Activated CD4-positive, alpha-beta T cell treated with anti-CD3 and anti-CD28 coated beads for 36 hours (primary cell): ENCODE measurements at regions not wholly inside any gene's neighbourhood (a gene's known extent, or its start where the extent isn't known, plus 50 kb on each side); places are given as distances from the start of the nearest gene placed in this dataset.

Experiments
- ATAC-seq: fragments of 200-7000 bp; cut with Tn5 transposase; one replicate; pipeline ENCODE4 v1.10.0; 2021; ENCODE audit warnings: mild to moderate bottlenecking, moderate library complexity
- CTCF ChIA-PET: fragments of 350-600 bp; sonication (Branson Sonifier 250); formaldehyde crosslinking; loops from one replicate; lab custom pipeline; 2021; ENCODE audit warnings: antibody characterized with exemption; lab: Charles Lee
- POLR2A ChIA-PET: fragments of 350-600 bp; sonication (Branson Sonifier 250); formaldehyde crosslinking; loops from one replicate; lab custom pipeline; 2021; ENCODE audit warnings: antibody characterized with exemption, inconsistent platforms; lab: Charles Lee
- DNase-seq: peaks from one replicate; pipeline ENCODE4 v3.0.0-alpha.2; 2020
- H3K27ac Mint-ChIP-seq: one replicate; pipeline ENCODE4 v1.8.0; 2021; ENCODE audit warnings: mixed read lengths
- H3K27me3 Mint-ChIP-seq: one replicate; pipeline ENCODE4 v1.8.0; 2021; ENCODE audit warnings: mixed read lengths
- H3K36me3 Mint-ChIP-seq: one replicate; pipeline ENCODE4 v1.8.0; 2021; ENCODE audit warnings: low read depth, mixed read lengths
- H3K4me1 Mint-ChIP-seq: one replicate; pipeline ENCODE4 v1.8.0; 2021; ENCODE audit warnings: mixed read lengths
- H3K4me3 Mint-ChIP-seq: one replicate; pipeline ENCODE4 v1.8.0; 2021; ENCODE audit warnings: mild to moderate bottlenecking, moderate library complexity, mixed read lengths
- H3K9me3 Mint-ChIP-seq: one replicate; pipeline ENCODE4 v1.8.0; 2021; ENCODE audit warnings: low read depth, mixed read lengths
- intact Hi-C, 2 experiments: fragments of 100-400 bp; cut with DNase I in 1 of 2; cut with micrococcal nuclease in 1 of 2; formaldehyde crosslinking; loops; one replicate each; pipeline versions ENCODE4 v1.14.2 to v1.15.1; 2022 to 2024; cut with DNase I, micrococcal nuclease

GRCh38 chr22:49574205-49574880 lies 253.3 kb downstream of the BRD1 start:
- no peak overlapping the region for H3K4me3 Mint-ChIP-seq
- ATAC-seq (no peak), DNase-seq (no peak)
- peaks cover 1% of the 10 kb centered on the region for H3K9me3 Mint-ChIP-seq
- no peaks in the 10 kb centered on the region for H3K4me1 Mint-ChIP-seq
- ChIA-PET CTCF (no interaction called here), POLR2A (no interaction called here)
- H3K36me3 Mint-ChIP-seq, result peaks cover 17% of the 10 kb centered on the region
- H3K27me3 Mint-ChIP-seq, result no peaks in the 10 kb centered on the region
- no peak overlapping the region for H3K27ac Mint-ChIP-seq
- intact Hi-C loops, result no loop called here

GRCh38 chr22:49573109-49573765 lies 254.4 kb downstream of the BRD1 start:
- ATAC-seq, result no peak
- Mint-ChIP-seq H3K4me3 (no peak overlapping the region), H3K36me3 (peaks cover 14% of the 10 kb centered on the region), H3K27ac (no peak overlapping the region), H3K27me3 (no peaks in the 10 kb centered on the region), H3K9me3 (no peaks in the 10 kb centered on the region), H3K4me1 (no peaks in the 10 kb centered on the region)
- DNase-seq, result no peak
- POLR2A ChIA-PET, result no interaction called here
- intact Hi-C loops, result no loop called here
- CTCF ChIA-PET, result no interaction called here

GRCh38 chr22:49571326-49571725 lies 256.3 kb downstream of the BRD1 start:
- no peak for DNase-seq
- POLR2A ChIA-PET, result no interaction called here
- H3K4me3 Mint-ChIP-seq, result no peak overlapping the region
- CTCF ChIA-PET, result no interaction called here
- no peak overlapping the region for H3K27ac Mint-ChIP-seq
- H3K27me3 Mint-ChIP-seq, result no peaks in the 10 kb centered on the region
- H3K4me1 Mint-ChIP-seq, result no peaks in the 10 kb centered on the region
- H3K9me3 Mint-ChIP-seq, result no peaks in the 10 kb centered on the region
- intact Hi-C loops, result no loop called here
- H3K36me3 Mint-ChIP-seq, result peaks cover 6% of the 10 kb centered on the region
- ATAC-seq, result no peak

GRCh38 chr22:49570032-49570848 lies 257.4 kb downstream of the BRD1 start:
- Mint-ChIP-seq H3K4me1 (no peaks in the 10 kb centered on the region), H3K27ac (no peak overlapping the region), H3K36me3 (peaks cover 5% of the 10 kb centered on the region), H3K9me3 (no peaks in the 10 kb centered on the region), H3K27me3 (no peaks in the 10 kb centered on the region), H3K4me3 (no peak overlapping the region)
- intact Hi-C loops, result no loop called here
- ATAC-seq (no peak), DNase-seq (no peak)
- ChIA-PET CTCF (no interaction called here), POLR2A (no interaction called here)

- Mint-ChIP-seq H3K4me1 (no peaks in the 10 kb centered on the region), H3K36me3 (peaks cover 5% of the 10 kb centered on the region), H3K9me3 (no peaks in the 10 kb centered on the region), H3K4me3 (no peak overlapping the region), H3K27me3 (no peaks in the 10 kb centered on the region), H3K27ac (no peak overlapping the region)
- ChIA-PET CTCF (no interaction called here), POLR2A (no interaction called here)
- intact Hi-C loops, result no loop called here
- no peak for ATAC-seq
- no peak for DNase-seq
These were observed 258.2 kb downstream of the BRD1 start for GRCh38 chr22:49569286-49570031.

GRCh38 chr22:49568751-49569285 lies 258.9 kb downstream of the BRD1 start:
- Mint-ChIP-seq H3K9me3 (no peaks in the 10 kb centered on the region), H3K36me3 (peaks cover 2% of the 10 kb centered on the region), H3K27ac (no peak overlapping the region), H3K27me3 (no peaks in the 10 kb centered on the region), H3K4me1 (no peaks in the 10 kb centered on the region), H3K4me3 (no peak overlapping the region)
- intact Hi-C loops, result no loop called here
- no peak for ATAC-seq
- POLR2A ChIA-PET, result no interaction called here
- no peak for DNase-seq
- CTCF ChIA-PET, result no interaction called here

GRCh38 chr22:49567899-49568750 lies 259.5 kb downstream of the BRD1 start:
- no peaks in the 10 kb centered on the region for H3K27me3 Mint-ChIP-seq
- intact Hi-C loops, result no loop called here
- CTCF ChIA-PET, result no interaction called here
- DNase-seq (no peak), ATAC-seq (no peak)
- H3K4me1 Mint-ChIP-seq, result no peaks in the 10 kb centered on the region
- H3K36me3 Mint-ChIP-seq, result peaks cover 1% of the 10 kb centered on the region
- no peak overlapping the region for H3K27ac Mint-ChIP-seq
- POLR2A ChIA-PET, result no interaction called here
- no peak overlapping the region for H3K4me3 Mint-ChIP-seq
- H3K9me3 Mint-ChIP-seq, result no peaks in the 10 kb centered on the region

- no peaks in the 10 kb centered on the region for H3K27me3 Mint-ChIP-seq
- ATAC-seq (no peak), DNase-seq (no peak)
- H3K4me1 Mint-ChIP-seq, result no peaks in the 10 kb centered on the region
- H3K27ac Mint-ChIP-seq, result no peak overlapping the region
- peaks cover 1% of the 10 kb centered on the region for H3K36me3 Mint-ChIP-seq
- no peak overlapping the region for H3K4me3 Mint-ChIP-seq
- CTCF ChIA-PET, result interaction anchor here (0.7 kb wide), 1 partner anchor 255 kb away, joined by 4 read pairs; no protein-coding TSS in a partner anchor
- POLR2A ChIA-PET, result no interaction called here
- intact Hi-C loops, result no loop called here
- H3K9me3 Mint-ChIP-seq, result no peaks in the 10 kb centered on the region
These were observed 261.0 kb downstream of the BRD1 start for GRCh38 chr22:49566693-49567092.

GRCh38 chr22:49566141-49566541 lies 261.5 kb downstream of the BRD1 start:
- Mint-ChIP-seq H3K27me3 (no peaks in the 10 kb centered on the region), H3K4me1 (no peaks in the 10 kb centered on the region), H3K27ac (no peak overlapping the region), H3K4me3 (no peak overlapping the region), H3K9me3 (peaks cover 4% of the 10 kb centered on the region), H3K36me3 (peaks cover 5% of the 10 kb centered on the region)
- no peak for ATAC-seq
- no peak for DNase-seq
- CTCF ChIA-PET, result no interaction called here
- POLR2A ChIA-PET, result no interaction called here
- intact Hi-C loops, result no loop called here

GRCh38 chr22:49565516-49565855 lies 262.2 kb downstream of the BRD1 start:
- Mint-ChIP-seq H3K27me3 (no peaks in the 10 kb centered on the region), H3K9me3 (peaks cover 7% of the 10 kb centered on the region), H3K36me3 (peaks cover 8% of the 10 kb centered on the region), H3K4me1 (no peaks in the 10 kb centered on the region), H3K27ac (no peak overlapping the region), H3K4me3 (no peak overlapping the region)
- ATAC-seq (no peak), DNase-seq (no peak)
- CTCF ChIA-PET, result interaction anchor here (0.6 kb wide), 1 partner anchor 1160 kb away, joined by 3 read pairs; no protein-coding TSS in a partner anchor
- POLR2A ChIA-PET, result no interaction called here
- intact Hi-C loops, result no loop called here
